ENCODE measurements at regions not wholly inside any gene's neighbourhood (a gene's known extent, or its start where the extent isn't known, plus 50 kb on each side); places are given as distances from the start of the nearest gene placed in this dataset.
"Not testable (repeated sequence)": the region's sequence is repeated elsewhere in the genome, so short reads cannot be mapped to it uniquely, and the experiment has no call there.

- no peak for DNase-seq (ENCODE audit: low read depth in 2 of 2)
Measured at GRCh38 chrX:40373641-40374040, 207.1 kb upstream of the ATP6AP2 start.

GRCh38 chrX:40373025-40373424 lies 207.7 kb upstream of the ATP6AP2 start:
- DNase-seq (ENCODE audit: low read depth in 2 of 2), result no peak

GRCh38 chrX:40371376-40371775 lies 209.4 kb upstream of the ATP6AP2 start:
- DNase-seq (ENCODE audit: low read depth in 2 of 2), result no peak

- no peak for DNase-seq (ENCODE audit: low read depth in 2 of 2)
Measured at GRCh38 chrX:40368611-40369061, 212.1 kb upstream of the ATP6AP2 start.

- no peak for DNase-seq (ENCODE audit: low read depth in 2 of 2)
Measured at GRCh38 chrX:40366661-40367060, 214.1 kb upstream of the ATP6AP2 start.

GRCh38 chrX:40362291-40362690 lies 218.5 kb upstream of the ATP6AP2 start:
- DNase-seq (ENCODE audit: low read depth in 2 of 2), result not testable (repeated sequence)

- no peak for DNase-seq (ENCODE audit: low read depth in 2 of 2)
Measured at GRCh38 chrX:40360557-40360956, 220.2 kb upstream of the ATP6AP2 start.

- DNase-seq (ENCODE audit: low read depth in 2 of 2), result no peak
Measured at GRCh38 chrX:40359593-40359992, 221.2 kb upstream of the ATP6AP2 start.

- DNase-seq (ENCODE audit: low read depth in 2 of 2), result no peak
Measured at GRCh38 chrX:40358994-40359393, 221.8 kb upstream of the ATP6AP2 start.

- DNase-seq (ENCODE audit: low read depth in 2 of 2), result no peak
Measured at GRCh38 chrX:40349251-40349650, 231.5 kb upstream of the ATP6AP2 start.

- no peak for DNase-seq (ENCODE audit: low read depth in 2 of 2)
Measured at GRCh38 chrX:40346379-40346778, 234.4 kb upstream of the ATP6AP2 start.

- no peak for DNase-seq (ENCODE audit: low read depth in 2 of 2)
Measured at GRCh38 chrX:40343319-40343718, 237.5 kb upstream of the ATP6AP2 start.

GRCh38 chrX:40340116-40340515 lies 240.7 kb upstream of the ATP6AP2 start:
- DNase-seq (ENCODE audit: low read depth in 2 of 2), result no peak

GRCh38 chrX:40333344-40333743 lies 235.6 kb upstream of the BCOR start:
- no peak for DNase-seq (ENCODE audit: low read depth in 2 of 2)

GRCh38 chrX:40331762-40332161 lies 234.0 kb upstream of the BCOR start:
- no peak for DNase-seq (ENCODE audit: low read depth in 2 of 2)

- no peak for DNase-seq (ENCODE audit: low read depth in 2 of 2)
Measured at GRCh38 chrX:40331353-40331752, 233.6 kb upstream of the BCOR start.

- no peak for DNase-seq (ENCODE audit: low read depth in 2 of 2)
Measured at GRCh38 chrX:40329616-40330015, 231.9 kb upstream of the BCOR start.

GRCh38 chrX:40327085-40327484 lies 229.3 kb upstream of the BCOR start:
- no peak for DNase-seq (ENCODE audit: low read depth in 2 of 2)

GRCh38 chrX:40326186-40326965 lies 228.6 kb upstream of the BCOR start:
- no peak for DNase-seq (ENCODE audit: low read depth in 2 of 2)

- DNase-seq (ENCODE audit: low read depth in 2 of 2), result no peak
Measured at GRCh38 chrX:40325161-40325560, 227.4 kb upstream of the BCOR start.

- no peak for DNase-seq (ENCODE audit: low read depth in 2 of 2)
Measured at GRCh38 chrX:40323977-40324376, 226.2 kb upstream of the BCOR start.

GRCh38 chrX:40320819-40321218 lies 223.1 kb upstream of the BCOR start:
- no peak for DNase-seq (ENCODE audit: low read depth in 2 of 2)

- no peak for DNase-seq (ENCODE audit: low read depth in 2 of 2)
Measured at GRCh38 chrX:40318801-40319200, 221.0 kb upstream of the BCOR start.

- no peak for DNase-seq (ENCODE audit: low read depth in 2 of 2)
Measured at GRCh38 chrX:40318076-40318475, 220.3 kb upstream of the BCOR start.
